PC-3 (cell line): ENCODE measurements at regions not wholly inside any gene's neighbourhood (a gene's known extent, or its start where the extent isn't known, plus 50 kb on each side); places are given as distances from the start of the nearest gene placed in this dataset.

Experiments
- ATAC-seq: fragments of 200-7000 bp; cut with Tn5 transposase; 2 replicates; pipeline ENCODE4 v1.9.1; 2020; ENCODE audit warnings: mild to moderate bottlenecking, moderate library complexity
- BruUV-seq: library from RNA; stranded (reverse); fragments of 400-500 nt; replicated peaks from 2 replicates; lab custom pipeline; 2021; lab: Mats Ljungman, UMichigan
- CTCF ChIA-PET: fragments of 300-600 bp; sonication (Branson Sonifier 250); formaldehyde crosslinking; loops from one replicate; lab custom pipeline; 2022; ENCODE audit warnings: antibody characterized with exemption; lab: Charles Lee
- POLR2A ChIA-PET: fragments of 300-600 bp; sonication (Branson Sonifier 250); formaldehyde crosslinking; loops from one replicate; lab custom pipeline; 2022; ENCODE audit warnings: antibody characterized with exemption; ENCODE audit not compliant: unreplicated experiment; lab: Charles Lee
- DNase-seq: peaks from one replicate; pipeline ENCODE4 v3.0.0-alpha.2; 2015
- H2AFZ ChIP-seq: fragments of 300-600 bp; sonication (generic); 2 replicates; pipeline ENCODE4 v1.6.0; 2016; ENCODE audit warnings: antibody characterized with exemption, low read length
- H3F3A ChIP-seq: fragments of 300-600 bp; sonication (generic); one replicate; pipeline ENCODE4 v1.6.0; 2017; ENCODE audit warnings: antibody characterized with exemption, low read length, control low read depth, mild to moderate bottlenecking; ENCODE audit not compliant: unreplicated experiment
- H3K27ac ChIP-seq: fragments of 300-600 bp; sonication (generic); 2 replicates; pipeline ENCODE4 v1.5.1; 2016; ENCODE audit warnings: mild to moderate bottlenecking, low read length
- H3K27me3 ChIP-seq: fragments of 300-600 bp; sonication (generic); 2 replicates; pipeline ENCODE4 v1.6.1; 2016; ENCODE audit warnings: low read length, mixed read lengths
- H3K36me3 ChIP-seq: fragments of 300-600 bp; sonication (generic); 2 replicates; pipeline ENCODE4 v1.6.1; 2016; ENCODE audit warnings: low read depth, mixed run types, low read length, mixed read lengths
- H3K4me1 ChIP-seq: fragments of 300-600 bp; sonication (generic); 2 replicates; pipeline ENCODE4 v1.5.1; 2016; ENCODE audit warnings: low read length; ENCODE audit not compliant: insufficient read depth
- H3K4me2 ChIP-seq: fragments of 300-600 bp; sonication (generic); 2 replicates; pipeline ENCODE4 v1.6.0; 2016; ENCODE audit warnings: low read length
- H3K4me3 ChIP-seq: fragments of 300-600 bp; sonication (generic); 2 replicates; pipeline ENCODE4 v1.5.1; 2016; ENCODE audit warnings: mild to moderate bottlenecking, low read length, mixed read lengths
- H3K79me2 ChIP-seq: fragments of 300-600 bp; sonication (generic); 2 replicates; pipeline ENCODE4 v1.6.1; 2017; ENCODE audit warnings: low read length, mixed read lengths
- H3K9ac ChIP-seq: fragments of 300-600 bp; sonication (generic); 2 replicates; pipeline ENCODE4 v1.6.0; 2016; ENCODE audit warnings: mild to moderate bottlenecking, low read length
- H3K9me2 ChIP-seq: fragments of 300-600 bp; sonication (generic); replicated peaks from 2 replicates; pipeline ENCODE4 v1.6.1; 2016; ENCODE audit warnings: mixed run types, low read length, mixed read lengths
- H3K9me3 ChIP-seq: fragments of 300-600 bp; sonication (generic); 2 replicates; pipeline ENCODE4 v1.6.1; 2016; ENCODE audit warnings: low read length, mixed read lengths
- H4K20me1 ChIP-seq: fragments of 300-600 bp; sonication (generic); 2 replicates; pipeline ENCODE4 v1.6.1; 2016; ENCODE audit warnings: low read length, mixed read lengths
- EZH2 ChIP-seq: fragments of 300-600 bp; sonication (generic); IDR thresholded peaks from one replicate; pipeline ENCODE4 v1.6.1; 2017; ENCODE audit warnings: antibody characterized with exemption, mild to moderate bottlenecking, low read length; ENCODE audit not compliant: unreplicated experiment
- EZH2phosphoT487 ChIP-seq: fragments of 300-600 bp; sonication (generic); IDR thresholded peaks from 2 replicates; pipeline ENCODE4 v1.6.1; 2018; ENCODE audit warnings: mild to moderate bottlenecking, antibody characterized with exemption, low read length, borderline replicate concordance
- intact Hi-C: fragments of 100-400 bp; cut with micrococcal nuclease; formaldehyde crosslinking; loops from 2 replicates; pipeline ENCODE4 v1.9.0; 2023
- TF ChIP-seq, protein P1 (sequence below): fragments of 300-600 bp; sonication (generic); conservative IDR thresholded peaks from 2 replicates; pipeline ENCODE4 v1.5.1; 2017; ENCODE audit warnings: antibody characterized with exemption, low read depth, mild to moderate bottlenecking, low read length

- POLR2A ChIA-PET = interaction anchor here (0.6 to 1.0 kb wide), 5 partner anchors 29 to 168 kb away, joined by 3 to 10 read pairs (median 6); partner anchors contain the start of gene RASA1
- peaks cover 26% of the 10 kb centered on the region for H3K4me1 ChIP-seq
- H3K4me2 ChIP-seq = peak overlapping the region; percentile 74
- peak overlapping the region; percentile 88 for H3K27ac ChIP-seq
- CTCF ChIA-PET = interaction anchor here (0.5 kb wide), 1 partner anchor 11 kb away, joined by 4 read pairs; no protein-coding TSS in a partner anchor
- no peaks in the 10 kb centered on the region for H3K9me3 ChIP-seq
- peak overlapping the region; percentile 57 for H3K9ac ChIP-seq
- peak overlapping the region; percentile 58; the same call in 1 of the 2 replicates for H2AFZ ChIP-seq
- no peak for TF ChIP-seq EZH2phosphoT487
- no peak for TF ChIP-seq EZH2
- TF ChIP-seq, protein P1, sequence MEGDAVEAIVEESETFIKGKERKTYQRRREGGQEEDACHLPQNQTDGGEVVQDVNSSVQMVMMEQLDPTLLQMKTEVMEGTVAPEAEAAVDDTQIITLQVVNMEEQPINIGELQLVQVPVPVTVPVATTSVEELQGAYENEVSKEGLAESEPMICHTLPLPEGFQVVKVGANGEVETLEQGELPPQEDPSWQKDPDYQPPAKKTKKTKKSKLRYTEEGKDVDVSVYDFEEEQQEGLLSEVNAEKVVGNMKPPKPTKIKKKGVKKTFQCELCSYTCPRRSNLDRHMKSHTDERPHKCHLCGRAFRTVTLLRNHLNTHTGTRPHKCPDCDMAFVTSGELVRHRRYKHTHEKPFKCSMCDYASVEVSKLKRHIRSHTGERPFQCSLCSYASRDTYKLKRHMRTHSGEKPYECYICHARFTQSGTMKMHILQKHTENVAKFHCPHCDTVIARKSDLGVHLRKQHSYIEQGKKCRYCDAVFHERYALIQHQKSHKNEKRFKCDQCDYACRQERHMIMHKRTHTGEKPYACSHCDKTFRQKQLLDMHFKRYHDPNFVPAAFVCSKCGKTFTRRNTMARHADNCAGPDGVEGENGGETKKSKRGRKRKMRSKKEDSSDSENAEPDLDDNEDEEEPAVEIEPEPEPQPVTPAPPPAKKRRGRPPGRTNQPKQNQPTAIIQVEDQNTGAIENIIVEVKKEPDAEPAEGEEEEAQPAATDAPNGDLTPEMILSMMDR = no peak
- no peaks in the 10 kb centered on the region for H3K36me3 ChIP-seq
- intact Hi-C loops = loop anchor here (1.0 kb wide), 1 partner anchor 22 kb away; no protein-coding TSS in a partner anchor
- no peak overlapping the region for H3K4me3 ChIP-seq
- no peaks in the 10 kb centered on the region for H3F3A ChIP-seq
- DNase-seq (peak; percentile 98), ATAC-seq (peak; percentile 94)
- no peaks in the 10 kb centered on the region for H4K20me1 ChIP-seq
- BruUV-seq = no TSS peak
- no peaks in the 10 kb centered on the region for H3K9me2 ChIP-seq
- no peaks in the 10 kb centered on the region for H3K79me2 ChIP-seq
- no peaks in the 10 kb centered on the region for H3K27me3 ChIP-seq
Observed at GRCh38 chr5:87099291-87099839, 168.3 kb upstream of the RASA1 start.

- peak overlapping the region; percentile 57 for H3K9ac ChIP-seq
- intact Hi-C loops = loop anchor here (1.0 kb wide), 1 partner anchor 21 kb away; no protein-coding TSS in a partner anchor
- H3K36me3 ChIP-seq = no peaks in the 10 kb centered on the region
- TF ChIP-seq EZH2 = no peak
- H2AFZ ChIP-seq = no peak overlapping the region
- POLR2A ChIA-PET = interaction anchor here (0.6 to 1.0 kb wide), 3 partner anchors 51 to 168 kb away, joined by 6 to 10 read pairs (median 6); partner anchors contain the start of gene RASA1
- H4K20me1 ChIP-seq = no peaks in the 10 kb centered on the region
- no peaks in the 10 kb centered on the region for H3F3A ChIP-seq
- peak; percentile 63 for DNase-seq
- no peaks in the 10 kb centered on the region for H3K9me2 ChIP-seq
- no peaks in the 10 kb centered on the region for H3K79me2 ChIP-seq
- peak overlapping the region; percentile 74 for H3K4me2 ChIP-seq
- peak overlapping the region; percentile 88 for H3K27ac ChIP-seq
- BruUV-seq = no TSS peak
- H3K27me3 ChIP-seq = no peaks in the 10 kb centered on the region
- CTCF ChIA-PET = no interaction called here
- no peaks in the 10 kb centered on the region for H3K9me3 ChIP-seq
- H3K4me1 ChIP-seq = peaks cover 26% of the 10 kb centered on the region
- ATAC-seq = peak; percentile 74
- H3K4me3 ChIP-seq = peak overlapping the region; percentile 9; the same call in 1 of the 2 replicates
Observed at GRCh38 chr5:87099968-87100367, 167.7 kb upstream of the RASA1 start.

DNA sequence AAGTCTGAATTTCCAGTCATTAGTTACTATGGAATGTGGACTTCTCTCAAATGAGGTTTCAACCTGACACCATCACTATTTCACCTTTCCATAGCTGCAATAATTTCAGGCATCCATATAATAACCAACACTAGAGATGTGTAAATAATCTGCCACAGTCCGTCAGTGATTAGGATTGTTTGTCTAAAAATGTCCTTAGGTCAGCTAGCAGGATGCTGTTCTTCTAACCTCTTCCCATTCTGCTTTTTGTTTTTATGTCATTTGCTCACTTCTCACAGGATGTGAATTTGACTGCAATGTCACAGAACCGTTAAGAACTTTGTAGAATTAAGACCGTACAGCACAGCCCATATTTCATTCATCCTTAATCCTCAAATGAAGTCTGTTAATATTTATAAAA, 166.4 kb upstream of the RASA1 start:
- H3K27me3 ChIP-seq = no peaks in the 10 kb centered on the region
- DNase-seq (no peak), ATAC-seq (no peak)
- H3K9me3 ChIP-seq = no peaks in the 10 kb centered on the region
- H3K36me3 ChIP-seq = no peaks in the 10 kb centered on the region
- no peak overlapping the region for H3K9ac ChIP-seq
- no peaks in the 10 kb centered on the region for H4K20me1 ChIP-seq
- no peak overlapping the region for H3K27ac ChIP-seq
- TF ChIP-seq, protein P1 = no peak
- TF ChIP-seq EZH2phosphoT487 (no peak), EZH2 (no peak)
- ChIA-PET CTCF (no interaction called here), POLR2A (no interaction called here)
- BruUV-seq = no TSS peak
- no peak overlapping the region for H3K4me2 ChIP-seq
- no peak overlapping the region for H2AFZ ChIP-seq
- H3K79me2 ChIP-seq = no peaks in the 10 kb centered on the region
- intact Hi-C loops = no loop called here
- H3K4me3 ChIP-seq = no peak overlapping the region
- no peaks in the 10 kb centered on the region for H3F3A ChIP-seq
- H3K4me1 ChIP-seq = peaks cover 26% of the 10 kb centered on the region
- H3K9me2 ChIP-seq = no peaks in the 10 kb centered on the region
